ENCODE measurements at regions not wholly inside any gene's neighbourhood (a gene's known extent, or its start where the extent isn't known, plus 50 kb on each side); places are given as distances from the start of the nearest gene placed in this dataset.

- TF ChIP-seq CTCF (IDR thresholded peaks at IDR 0.05; ENCODE audit: borderline replicate concordance, extremely low read depth, low read length, poor library complexity, severe bottlenecking) (no peak), EZH2 (IDR thresholded peaks at IDR 0.05; ENCODE audit: borderline replicate concordance, low read depth, low read length, severe bottlenecking) (no peak)
Observed at GRCh38 chr10:4587466-4587865, 238.5 kb upstream of the AKR1E2 start.

Measured in DND-41 (cell line).